COLO668 (cell line): ENCODE measurements at regions not wholly inside any gene's neighbourhood (a gene's known extent, or its start where the extent isn't known, plus 50 kb on each side); places are given as distances from the start of the nearest gene placed in this dataset.
A peak's percentile ranks its signal among the peaks of the same experiment; 100 is the strongest.

Source experiments
- DNase-seq: peaks from one replicate; lab custom pipeline; 2025; ENCODE audit not compliant: unreplicated experiment; lab: John Stamatoyannopoulos, UW

- DNase-seq, result no peak
These were observed 329.7 kb downstream of the FSIP2 start for GRCh38 chr2:186068139-186068801.

GRCh38 chr2:186069676-186070075, 331.1 kb downstream of the FSIP2 start:
- DNase-seq, result no peak

- DNase-seq, result no peak
These were observed 346.6 kb downstream of the FSIP2 start for GRCh38 chr2:186085226-186085625.

- no peak for DNase-seq
These were observed 354.6 kb downstream of the FSIP2 start for GRCh38 chr2:186093174-186093573.

GRCh38 chr2:186098821-186099220, 360.2 kb downstream of the FSIP2 start:
- no peak for DNase-seq

- no peak for DNase-seq
These were observed 361.2 kb downstream of the FSIP2 start for GRCh38 chr2:186099826-186100225.

- DNase-seq, result no peak
These were observed 362.0 kb downstream of the FSIP2 start for GRCh38 chr2:186100636-186101035.

- no peak for DNase-seq
These were observed 363.0 kb downstream of the FSIP2 start for GRCh38 chr2:186101616-186102015.

GRCh38 chr2:186103276-186103675, 364.7 kb downstream of the FSIP2 start:
- no peak for DNase-seq

GRCh38 chr2:186105016-186105724, 366.6 kb downstream of the FSIP2 start:
- no peak for DNase-seq

GRCh38 chr2:186108470-186108869, 369.9 kb downstream of the FSIP2 start:
- DNase-seq, result no peak

GRCh38 chr2:186113284-186113683, 372.8 kb upstream of the ZC3H15 start:
- DNase-seq, result no peak

GRCh38 chr2:186125156-186125555, 360.9 kb upstream of the ZC3H15 start:
- no peak for DNase-seq

GRCh38 chr2:186125625-186126024, 360.4 kb upstream of the ZC3H15 start:
- DNase-seq, result no peak

GRCh38 chr2:186126181-186126580, 359.9 kb upstream of the ZC3H15 start:
- no peak for DNase-seq

- peak; percentile 21 for DNase-seq
These were observed 356.1 kb upstream of the ZC3H15 start for GRCh38 chr2:186129767-186130581.

- no peak for DNase-seq
These were observed 355.1 kb upstream of the ZC3H15 start for GRCh38 chr2:186130748-186131641.

GRCh38 chr2:186135686-186136085, 350.4 kb upstream of the ZC3H15 start:
- DNase-seq, result no peak

GRCh38 chr2:186136860-186137259, 349.2 kb upstream of the ZC3H15 start:
- DNase-seq, result no peak

- no peak for DNase-seq
These were observed 347.2 kb upstream of the ZC3H15 start for GRCh38 chr2:186138845-186139244.

- DNase-seq, result no peak
These were observed 327.0 kb upstream of the ZC3H15 start for GRCh38 chr2:186159101-186159500.
